Dendritic cell treated with granulocyte-macrophage colony-stimulating factor and Interleukin-4, amounts not matched to agents 40 ng/mL and 50 ng/mL, for 4 days (primary cell): ENCODE measurements at regions not wholly inside any gene's neighbourhood (a gene's known extent, or its start where the extent isn't known, plus 50 kb on each side); places are given as distances from the start of the nearest gene placed in this dataset.

ENCODE experiments used
- H3K27ac Mint-ChIP-seq: one replicate; pipeline ENCODE4 v1.8.0; 2022; ENCODE audit warnings: mild to moderate bottlenecking, mixed read lengths
- H3K27me3 Mint-ChIP-seq: one replicate; pipeline ENCODE4 v1.8.0; 2022; ENCODE audit warnings: mild to moderate bottlenecking, mixed read lengths
- H3K36me3 Mint-ChIP-seq: one replicate; pipeline ENCODE4 v1.8.0; 2022; ENCODE audit warnings: low read depth, mixed read lengths
- H3K4me1 Mint-ChIP-seq: one replicate; pipeline ENCODE4 v1.8.0; 2022; ENCODE audit warnings: low read depth, mixed read lengths
- H3K4me3 Mint-ChIP-seq: one replicate; pipeline ENCODE4 v1.8.0; 2022; ENCODE audit warnings: mild to moderate bottlenecking, moderate library complexity, mixed read lengths
- H3K9me3 Mint-ChIP-seq: one replicate; pipeline ENCODE4 v1.8.0; 2022; ENCODE audit warnings: mixed read lengths
- intact Hi-C: fragments of 100-400 bp; cut with micrococcal nuclease; formaldehyde crosslinking; loops from one replicate; pipeline ENCODE4 v1.15.0; 2022

- Mint-ChIP-seq H3K27me3 (no peaks in the 10 kb centered on the region), H3K4me3 (no peak overlapping the region)
These were observed 102.6 kb upstream of the CDH11 start for GRCh38 chr16:65224471-65224870.

GRCh38 chr16:65223335-65223734 is 101.5 kb upstream of the CDH11 start:
- Mint-ChIP-seq H3K27me3 (no peaks in the 10 kb centered on the region), H3K4me3 (no peak overlapping the region), H3K27ac (no peak overlapping the region), H3K4me1 (no peaks in the 10 kb centered on the region), H3K9me3 (no peaks in the 10 kb centered on the region), H3K36me3 (no peaks in the 10 kb centered on the region)
- intact Hi-C loops = no loop called here

More at GRCh38 chr16:65224471-65224870, 102.6 kb upstream of the CDH11 start:
- intact Hi-C loops = no loop called here
- Mint-ChIP-seq H3K4me1 (no peaks in the 10 kb centered on the region), H3K27ac (no peak overlapping the region), H3K36me3 (no peaks in the 10 kb centered on the region), H3K9me3 (no peaks in the 10 kb centered on the region)

DNA sequence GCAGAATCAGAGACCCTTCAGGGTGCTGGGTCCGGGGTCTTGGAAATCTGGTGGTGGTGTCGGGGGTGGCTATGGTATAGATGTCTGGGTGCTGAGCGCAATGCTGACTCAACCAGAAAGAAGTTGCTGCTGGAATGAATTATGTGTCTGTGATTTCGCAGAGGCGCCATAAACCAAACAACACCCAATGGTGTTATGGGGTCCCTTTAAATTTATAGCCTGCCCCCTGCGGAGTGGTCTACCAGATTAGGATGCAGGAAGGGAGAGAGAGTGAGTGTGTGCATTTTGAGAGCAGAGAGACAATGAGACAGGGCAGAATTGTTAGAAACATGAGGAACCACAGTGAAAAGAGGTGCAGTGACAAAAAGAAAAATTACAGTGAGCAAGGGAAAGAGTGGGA is 100.7 kb upstream of the CDH11 start:
- H3K9me3 Mint-ChIP-seq = no peaks in the 10 kb centered on the region
- no peaks in the 10 kb centered on the region for H3K27me3 Mint-ChIP-seq
- H3K27ac Mint-ChIP-seq = no peak overlapping the region
- no peaks in the 10 kb centered on the region for H3K4me1 Mint-ChIP-seq
- no peaks in the 10 kb centered on the region for H3K36me3 Mint-ChIP-seq
- intact Hi-C loops = no loop called here
- no peak overlapping the region for H3K4me3 Mint-ChIP-seq

DNA sequence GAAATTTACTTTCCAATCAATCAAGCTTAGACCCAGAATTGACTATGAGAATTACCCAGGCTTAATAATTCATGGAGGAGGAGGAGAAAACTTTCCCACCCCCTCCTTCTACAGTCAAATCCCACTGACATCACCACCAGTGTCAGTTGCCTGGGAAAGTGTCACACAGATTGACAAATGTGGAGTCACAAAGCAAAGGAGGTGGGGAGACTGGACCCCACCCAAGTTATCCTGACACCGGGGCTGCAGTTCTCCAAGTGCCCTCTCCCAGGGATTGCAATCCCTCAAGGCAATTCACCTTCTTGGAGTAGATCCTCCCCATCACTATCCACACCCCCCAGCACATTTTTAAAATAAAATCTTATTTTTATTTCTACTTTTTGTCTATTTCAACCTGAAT is 100.2 kb upstream of the CDH11 start:
- no peaks in the 10 kb centered on the region for H3K36me3 Mint-ChIP-seq
- no peaks in the 10 kb centered on the region for H3K9me3 Mint-ChIP-seq
- H3K27me3 Mint-ChIP-seq = no peaks in the 10 kb centered on the region
- H3K4me1 Mint-ChIP-seq = no peaks in the 10 kb centered on the region
- H3K27ac Mint-ChIP-seq = no peak overlapping the region
- intact Hi-C loops = no loop called here
- H3K4me3 Mint-ChIP-seq = no peak overlapping the region

DNA sequence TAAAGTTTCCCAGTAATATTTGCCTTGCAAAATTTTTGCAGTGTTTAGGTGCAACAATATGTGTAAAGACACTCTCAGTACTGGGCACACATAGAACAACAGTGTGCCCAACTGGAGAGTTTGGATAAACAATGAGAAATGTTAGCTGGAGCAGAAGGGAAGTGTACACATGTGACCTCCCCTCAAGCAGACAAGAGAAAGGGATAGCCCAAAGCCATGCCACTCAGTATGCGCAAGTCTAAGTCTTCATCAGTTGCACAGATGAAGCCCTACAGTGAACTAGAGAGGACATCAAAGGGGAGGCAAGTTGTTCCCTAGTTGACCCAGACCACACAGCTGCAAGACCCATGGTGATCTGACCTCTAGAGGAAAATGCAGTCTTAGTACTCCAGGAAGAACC is 97.9 kb upstream of the CDH11 start:
- intact Hi-C loops = no loop called here
- Mint-ChIP-seq H3K36me3 (no peaks in the 10 kb centered on the region), H3K9me3 (no peaks in the 10 kb centered on the region), H3K27ac (no peak overlapping the region), H3K4me1 (no peaks in the 10 kb centered on the region), H3K4me3 (no peak overlapping the region), H3K27me3 (no peaks in the 10 kb centered on the region)

DNA sequence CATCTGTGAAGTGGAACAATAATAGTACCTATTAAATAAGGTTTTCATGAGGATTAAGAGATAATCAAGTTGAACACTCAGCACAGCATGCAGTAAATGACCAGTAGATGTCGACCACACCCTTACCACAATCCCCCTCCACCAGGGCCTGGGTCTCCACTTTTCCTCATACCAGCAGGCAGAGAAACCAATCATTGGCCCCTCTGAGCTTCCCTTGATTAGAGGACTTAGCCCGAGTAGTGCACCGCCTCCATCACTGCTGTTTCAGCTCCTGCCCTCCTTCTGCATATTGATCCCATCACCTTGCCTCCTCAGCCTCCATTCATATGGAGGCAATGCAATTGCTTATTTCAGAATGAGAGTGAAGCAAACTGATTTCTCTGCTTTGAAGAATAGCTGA is 96.5 kb upstream of the CDH11 start:
- Mint-ChIP-seq H3K4me3 (no peak overlapping the region), H3K27me3 (no peaks in the 10 kb centered on the region), H3K4me1 (no peaks in the 10 kb centered on the region), H3K27ac (no peak overlapping the region), H3K36me3 (no peaks in the 10 kb centered on the region), H3K9me3 (no peaks in the 10 kb centered on the region)
- intact Hi-C loops = no loop called here

- intact Hi-C loops = no loop called here
- Mint-ChIP-seq H3K4me1 (no peaks in the 10 kb centered on the region), H3K9me3 (no peaks in the 10 kb centered on the region), H3K36me3 (no peaks in the 10 kb centered on the region), H3K27ac (no peak overlapping the region), H3K4me3 (no peak overlapping the region), H3K27me3 (no peaks in the 10 kb centered on the region)
These were observed 92.2 kb upstream of the CDH11 start for GRCh38 chr16:65213866-65214595.

GRCh38 chr16:65212791-65213190 is 90.9 kb upstream of the CDH11 start:
- Mint-ChIP-seq H3K27ac (no peak overlapping the region), H3K4me1 (no peaks in the 10 kb centered on the region), H3K9me3 (no peaks in the 10 kb centered on the region), H3K27me3 (no peaks in the 10 kb centered on the region), H3K36me3 (no peaks in the 10 kb centered on the region), H3K4me3 (no peak overlapping the region)
- intact Hi-C loops = no loop called here

GRCh38 chr16:65212240-65212639 is 90.4 kb upstream of the CDH11 start:
- no peak overlapping the region for H3K27ac Mint-ChIP-seq
- no peaks in the 10 kb centered on the region for H3K27me3 Mint-ChIP-seq
- H3K9me3 Mint-ChIP-seq = no peaks in the 10 kb centered on the region
- no peaks in the 10 kb centered on the region for H3K4me1 Mint-ChIP-seq
- H3K4me3 Mint-ChIP-seq = no peak overlapping the region
- intact Hi-C loops = no loop called here
- no peaks in the 10 kb centered on the region for H3K36me3 Mint-ChIP-seq

- no peaks in the 10 kb centered on the region for H3K4me1 Mint-ChIP-seq
- H3K27me3 Mint-ChIP-seq = no peaks in the 10 kb centered on the region
- no peaks in the 10 kb centered on the region for H3K36me3 Mint-ChIP-seq
- peaks cover 7% of the 10 kb centered on the region for H3K9me3 Mint-ChIP-seq
- intact Hi-C loops = no loop called here
- no peak overlapping the region for H3K4me3 Mint-ChIP-seq
- no peak overlapping the region for H3K27ac Mint-ChIP-seq
These were observed 80.6 kb upstream of the CDH11 start for GRCh38 chr16:65202461-65202860.

GRCh38 chr16:65201511-65201910 is 79.6 kb upstream of the CDH11 start:
- intact Hi-C loops = no loop called here
- peaks cover 7% of the 10 kb centered on the region for H3K9me3 Mint-ChIP-seq
- no peak overlapping the region for H3K27ac Mint-ChIP-seq

GRCh38 chr16:65200857-65201256 is 79.0 kb upstream of the CDH11 start:
- Mint-ChIP-seq H3K4me1 (no peaks in the 10 kb centered on the region), H3K4me3 (no peak overlapping the region)
- intact Hi-C loops = no loop called here

More at GRCh38 chr16:65201511-65201910, 79.6 kb upstream of the CDH11 start:
- H3K4me1 Mint-ChIP-seq = no peaks in the 10 kb centered on the region
- no peaks in the 10 kb centered on the region for H3K27me3 Mint-ChIP-seq
- no peak overlapping the region for H3K4me3 Mint-ChIP-seq
- no peaks in the 10 kb centered on the region for H3K36me3 Mint-ChIP-seq

DNA sequence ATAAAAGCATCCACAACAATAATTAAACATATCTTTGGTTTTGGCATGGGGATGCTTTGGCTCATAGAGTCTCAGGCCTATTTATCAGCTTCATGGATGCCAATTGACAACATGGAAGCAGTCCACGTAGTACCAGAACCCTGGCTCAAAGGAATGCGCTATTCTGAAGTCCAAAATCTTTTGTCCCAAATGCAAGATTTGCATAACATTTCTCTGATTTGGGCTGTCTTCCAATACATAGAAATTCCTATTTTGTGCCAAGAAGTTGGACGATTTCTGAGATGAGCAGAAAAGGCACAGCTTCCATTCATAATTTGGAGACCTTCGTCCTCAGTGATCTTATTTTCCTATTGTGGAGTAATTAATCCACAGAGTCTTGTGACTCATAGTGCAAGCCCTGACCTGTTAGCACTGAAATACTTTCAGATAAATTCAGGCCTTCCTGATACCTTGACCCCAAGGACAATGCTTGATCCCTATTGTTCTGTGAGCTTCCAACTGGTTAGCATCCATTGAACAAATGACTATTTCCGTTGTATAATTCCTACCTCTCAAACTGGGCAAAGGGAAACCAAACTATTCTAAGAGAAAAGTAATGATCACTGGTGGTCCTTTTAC is 78.4 kb upstream of the CDH11 start:
- H3K4me1 Mint-ChIP-seq = no peaks in the 10 kb centered on the region
- intact Hi-C loops = no loop called here
- peaks cover 7% of the 10 kb centered on the region for H3K9me3 Mint-ChIP-seq
- no peak overlapping the region for H3K4me3 Mint-ChIP-seq
- no peaks in the 10 kb centered on the region for H3K36me3 Mint-ChIP-seq
- no peaks in the 10 kb centered on the region for H3K27me3 Mint-ChIP-seq
- no peak overlapping the region for H3K27ac Mint-ChIP-seq

More at GRCh38 chr16:65200857-65201256, 79.0 kb upstream of the CDH11 start:
- Mint-ChIP-seq H3K27ac (no peak overlapping the region), H3K9me3 (peaks cover 7% of the 10 kb centered on the region), H3K36me3 (no peaks in the 10 kb centered on the region), H3K27me3 (no peaks in the 10 kb centered on the region)

- Mint-ChIP-seq H3K4me3 (no peak overlapping the region), H3K36me3 (no peaks in the 10 kb centered on the region), H3K27me3 (no peaks in the 10 kb centered on the region), H3K9me3 (no peaks in the 10 kb centered on the region), H3K4me1 (no peaks in the 10 kb centered on the region), H3K27ac (no peak overlapping the region)
- intact Hi-C loops = no loop called here
These were observed 74.7 kb upstream of the CDH11 start for GRCh38 chr16:65196420-65197075.
